ENCODE measurements at regions not wholly inside any gene's neighbourhood (a gene's known extent, or its start where the extent isn't known, plus 50 kb on each side); places are given as distances from the start of the nearest gene placed in this dataset.
A peak's percentile ranks its signal among the peaks of the same experiment; 100 is the strongest.

DNA sequence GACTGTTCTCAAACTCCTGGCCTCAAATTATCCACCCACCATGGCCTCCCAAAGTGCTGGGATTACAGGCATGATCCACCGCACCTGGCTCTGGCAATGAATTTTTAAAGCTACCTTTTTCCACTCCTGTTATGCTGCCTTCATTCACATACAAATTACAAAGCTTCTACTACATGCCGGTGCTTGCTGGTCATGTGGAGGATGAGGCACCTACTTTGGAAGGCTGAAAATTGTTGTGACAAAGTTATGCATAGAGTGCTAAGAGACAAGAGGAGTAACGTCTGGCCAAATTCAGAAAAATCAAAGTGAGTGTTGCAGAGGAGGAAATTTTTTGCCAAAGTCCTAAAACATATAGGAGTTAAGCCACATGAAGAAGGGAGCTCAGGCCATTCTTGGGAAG is 191.7 kb upstream of the PPFIA2 start:
- no peak for DNase-seq

DNA sequence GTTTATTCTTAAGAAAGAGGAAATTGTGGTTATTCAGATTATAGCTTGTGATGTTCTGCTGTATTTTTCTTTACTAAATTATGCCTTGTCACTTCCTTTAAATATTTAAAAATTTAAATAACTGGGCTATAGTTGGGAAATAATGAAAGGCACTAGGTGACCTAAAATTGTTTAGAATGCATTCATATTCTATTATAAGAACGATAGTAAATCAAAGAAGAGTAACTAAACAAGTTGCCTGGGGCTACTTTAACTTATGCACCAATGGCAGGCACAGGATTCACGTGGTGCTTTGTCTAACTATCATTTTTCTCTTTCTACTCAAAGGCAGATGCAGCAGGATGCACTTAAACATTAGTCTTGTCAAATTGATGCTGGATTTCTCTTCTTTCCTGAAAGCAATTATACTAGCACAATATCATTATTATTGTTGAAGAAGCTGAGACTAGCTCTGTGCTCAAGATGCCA is 190.7 kb upstream of the PPFIA2 start:
- peak; percentile 46 for DNase-seq

GRCh38 chr12:81949416-81949815 is 190.3 kb upstream of the PPFIA2 start:
- no peak for DNase-seq

GRCh38 chr12:81944886-81945285 is 185.7 kb upstream of the PPFIA2 start:
- DNase-seq, result peak; percentile 7

DNA sequence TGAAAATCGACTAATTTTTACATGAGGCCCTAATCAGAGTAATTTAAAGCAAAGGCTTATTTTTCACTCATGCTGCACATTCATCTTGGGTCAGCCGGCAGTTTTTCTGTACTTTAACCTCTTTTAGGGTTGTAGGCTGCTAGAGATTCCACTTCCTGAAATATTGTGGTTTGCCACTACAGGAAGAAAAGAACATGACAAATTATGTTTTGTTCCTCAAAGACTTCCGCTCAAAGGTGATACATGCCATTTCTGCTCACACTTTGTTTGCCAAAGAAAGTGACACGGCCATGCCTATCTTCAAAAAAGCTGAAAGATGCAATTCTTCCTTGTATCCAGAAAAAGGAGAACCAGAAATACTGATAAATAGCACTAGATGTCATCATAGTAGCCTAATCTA is 183.4 kb upstream of the PPFIA2 start:
- peak; percentile 50 for DNase-seq

DNA sequence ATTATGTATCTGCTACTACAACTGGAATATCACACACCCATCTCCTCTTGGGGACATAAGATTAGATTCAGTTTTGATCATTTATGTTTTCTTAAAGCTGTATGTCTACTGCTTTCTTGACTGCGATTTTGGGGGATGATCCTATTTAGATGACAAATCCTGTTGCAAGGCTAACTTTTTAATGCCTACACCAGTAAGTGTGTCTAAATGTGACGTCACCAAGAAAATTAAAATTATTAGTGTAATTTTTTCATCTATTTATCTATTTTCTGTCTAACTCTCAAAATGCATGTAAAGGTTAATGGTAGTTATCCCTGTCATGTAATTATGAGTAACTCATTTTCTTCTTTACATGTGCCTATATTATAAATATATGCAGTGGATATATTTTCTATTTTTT is 170.9 kb upstream of the PPFIA2 start:
- no peak for DNase-seq

- DNase-seq, result no peak
These were observed 137.6 kb upstream of the PPFIA2 start for GRCh38 chr12:81896771-81897170.

DNA sequence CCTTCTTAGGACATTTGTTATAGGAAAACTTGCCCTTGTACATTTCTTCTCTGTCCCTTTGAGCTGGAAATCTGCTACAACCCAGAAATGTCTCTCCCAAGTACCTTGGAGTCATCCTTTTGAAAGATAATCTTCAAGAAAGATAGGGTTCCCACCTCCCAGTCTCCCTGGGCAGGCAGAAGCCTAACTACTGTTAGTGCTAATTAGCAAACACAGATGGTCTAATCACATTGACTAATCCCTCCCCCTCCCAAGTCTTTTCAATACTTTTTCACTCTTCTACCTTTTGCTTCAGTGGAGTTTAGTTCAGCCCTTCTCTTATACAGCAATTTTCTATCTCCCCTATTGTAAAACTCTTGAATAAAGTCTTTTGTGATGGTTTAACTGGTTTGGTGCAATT is 129.8 kb upstream of the PPFIA2 start:
- no peak for DNase-seq

DNA sequence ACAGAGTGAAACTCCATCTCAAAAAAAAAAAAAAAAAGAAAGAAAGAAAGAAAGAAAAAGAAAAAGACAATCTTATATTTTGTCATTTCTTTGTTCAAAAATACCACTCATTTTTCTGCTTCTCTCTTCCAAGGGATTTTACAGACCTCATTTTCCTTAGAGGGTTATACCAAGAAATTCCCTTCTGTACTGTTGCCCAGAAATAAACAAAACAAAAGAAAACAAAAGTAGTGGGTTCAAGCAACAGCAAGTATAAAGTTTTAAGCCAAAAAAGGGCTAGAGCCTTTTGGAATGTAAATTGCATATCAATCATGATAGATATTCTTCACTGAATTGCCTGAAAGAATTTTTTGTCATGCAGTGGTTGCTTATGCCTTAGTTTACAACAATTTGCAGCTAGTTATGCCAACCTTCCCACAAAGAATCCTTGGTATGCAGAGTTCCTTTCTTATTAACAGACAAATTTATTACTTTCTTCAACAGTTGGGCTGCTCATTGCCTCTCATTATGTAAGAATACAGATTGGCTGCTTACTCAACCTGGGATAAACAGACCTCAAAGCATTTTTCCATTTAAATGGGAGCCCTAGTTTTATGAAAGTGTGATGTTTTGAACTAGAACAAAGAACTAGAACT is 129.1 kb upstream of the PPFIA2 start:
- DNase-seq, result no peak

DNA sequence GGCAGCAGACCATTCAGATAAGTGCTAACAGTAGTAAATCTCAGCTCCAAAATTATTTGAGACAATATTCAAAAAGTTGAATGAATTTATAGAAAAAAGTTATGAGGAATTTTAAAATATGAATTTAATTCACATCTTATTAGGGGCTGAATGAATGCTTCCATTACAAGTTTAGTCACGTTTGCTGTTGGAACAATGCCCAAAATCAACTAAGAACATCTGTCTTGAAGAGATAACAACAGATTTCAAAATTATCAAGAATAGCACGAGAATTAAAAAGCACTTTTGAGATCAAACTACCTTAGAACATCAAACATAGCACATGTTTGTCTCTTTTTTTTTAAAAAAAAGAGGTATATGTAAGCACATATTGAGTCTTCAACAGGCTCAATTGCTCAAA is 115.4 kb upstream of the PPFIA2 start:
- DNase-seq, result no peak

- DNase-seq, result no peak
These were observed 115.0 kb upstream of the PPFIA2 start for GRCh38 chr12:81874166-81874565.

DNA sequence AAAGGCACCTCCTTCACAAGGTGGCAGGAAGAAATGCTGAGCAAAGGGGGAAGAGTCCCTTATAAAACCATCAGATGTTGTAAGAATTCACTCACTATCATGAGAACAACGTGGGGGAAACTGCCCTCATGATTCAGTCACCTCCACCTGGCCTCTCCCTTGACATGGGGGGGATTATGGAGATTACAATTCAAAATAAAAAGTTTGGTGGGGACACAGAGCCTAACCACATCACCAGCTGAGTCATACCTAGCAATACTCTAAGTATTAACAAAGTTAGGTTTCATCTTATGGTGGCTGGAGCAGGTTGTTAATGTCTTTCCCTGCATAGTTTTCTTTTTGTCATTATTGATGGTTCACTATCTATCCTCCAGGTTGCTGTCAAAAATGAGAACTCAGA is 113.2 kb upstream of the PPFIA2 start:
- DNase-seq, result no peak

DNA sequence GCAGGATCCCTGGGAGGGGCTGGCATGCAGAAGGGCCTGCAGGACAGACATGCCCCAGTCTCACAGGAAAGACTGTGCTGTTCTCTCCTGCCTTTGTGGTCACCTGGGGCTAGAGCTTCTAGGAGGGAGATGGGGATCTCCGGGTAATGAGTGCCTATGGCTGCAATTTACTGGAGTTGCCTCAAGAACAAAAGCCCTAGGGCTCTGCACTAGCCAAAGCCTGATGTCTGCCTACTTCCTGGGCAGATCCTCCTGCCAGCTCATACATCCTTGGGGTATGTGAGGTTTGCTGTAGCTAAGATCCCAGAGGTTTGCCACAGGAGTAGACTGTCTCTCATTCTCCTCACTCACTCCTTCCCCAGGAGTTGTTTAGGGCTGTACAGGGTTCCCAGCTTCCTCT is 106.9 kb upstream of the PPFIA2 start:
- no peak for DNase-seq

DNA sequence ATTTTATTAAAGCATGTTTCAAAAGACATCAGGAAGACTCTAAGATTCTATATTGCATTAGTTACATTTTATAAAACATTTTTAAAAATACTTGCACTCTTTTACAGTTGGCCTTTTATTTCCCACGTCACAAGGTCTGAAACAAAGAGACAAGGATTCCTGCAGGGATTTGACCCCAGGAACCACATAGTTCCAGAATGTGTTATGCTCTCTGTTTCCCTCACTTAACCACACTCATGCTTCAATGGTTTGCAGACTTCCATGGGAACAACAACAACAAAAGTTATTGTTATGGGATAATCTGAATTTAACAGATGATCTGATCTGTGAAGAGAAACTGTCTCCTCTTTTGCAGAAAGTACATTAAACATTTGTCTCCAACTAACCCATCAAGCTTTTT is 104.3 kb upstream of the PPFIA2 start:
- DNase-seq, result no peak

DNA sequence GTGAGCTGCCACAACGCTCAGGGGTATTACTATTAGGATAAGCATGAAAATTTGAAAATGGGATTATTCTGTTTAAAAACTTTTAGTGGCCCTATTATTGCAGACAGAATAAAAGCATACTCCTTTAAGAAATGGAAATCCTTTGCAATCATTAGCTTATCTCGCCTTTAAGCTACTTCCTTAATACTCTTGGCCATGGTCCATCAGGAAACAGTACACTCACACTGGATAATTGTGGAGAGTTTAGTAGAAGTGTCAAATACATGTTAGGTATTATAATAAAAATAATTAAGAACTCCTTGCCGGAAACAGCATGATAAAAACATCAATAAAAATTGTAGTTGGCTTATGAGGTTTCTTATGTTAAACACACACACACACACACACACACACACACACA is 100.4 kb upstream of the PPFIA2 start:
- no peak for DNase-seq

DNA sequence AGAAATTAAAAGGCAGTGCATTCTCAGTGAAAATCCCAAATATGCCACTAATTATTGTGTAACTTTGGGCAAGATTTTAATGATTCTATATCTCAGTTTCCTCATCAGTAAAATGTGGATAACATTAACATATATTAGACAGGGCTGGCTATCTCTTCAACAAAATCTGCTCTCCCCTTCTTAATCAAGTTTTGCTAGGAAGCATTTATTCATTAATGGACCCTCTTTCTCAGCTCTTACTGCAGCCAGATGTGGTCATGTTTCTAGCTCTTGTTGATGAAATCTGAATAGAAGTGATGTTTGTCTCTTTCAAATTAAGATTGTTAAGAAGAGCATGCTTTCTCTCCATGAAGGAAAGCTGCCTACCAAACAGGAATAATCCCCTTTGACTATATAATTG is 84.4 kb upstream of the PPFIA2 start:
- DNase-seq, result no peak

DNA sequence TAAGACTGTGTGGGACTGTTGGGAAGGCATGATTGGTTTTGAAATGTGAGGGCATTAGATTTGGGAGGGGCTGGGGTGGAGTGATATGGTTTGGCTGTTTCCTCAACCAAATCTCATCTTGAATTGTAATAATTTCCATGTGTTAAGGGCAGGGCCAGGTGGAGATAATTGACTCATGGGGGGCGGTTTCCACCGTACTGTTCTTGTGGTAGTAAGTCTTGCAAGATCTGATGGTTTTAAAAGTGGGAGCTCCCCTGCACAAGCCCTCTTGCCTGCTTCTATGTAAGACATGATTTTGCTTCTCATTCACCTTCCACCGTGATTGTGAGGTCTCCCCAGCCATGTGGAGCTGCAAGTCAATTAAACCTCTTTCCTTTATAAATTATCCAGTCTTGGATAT is 76.6 kb upstream of the PPFIA2 start:
- no peak for DNase-seq

DNA sequence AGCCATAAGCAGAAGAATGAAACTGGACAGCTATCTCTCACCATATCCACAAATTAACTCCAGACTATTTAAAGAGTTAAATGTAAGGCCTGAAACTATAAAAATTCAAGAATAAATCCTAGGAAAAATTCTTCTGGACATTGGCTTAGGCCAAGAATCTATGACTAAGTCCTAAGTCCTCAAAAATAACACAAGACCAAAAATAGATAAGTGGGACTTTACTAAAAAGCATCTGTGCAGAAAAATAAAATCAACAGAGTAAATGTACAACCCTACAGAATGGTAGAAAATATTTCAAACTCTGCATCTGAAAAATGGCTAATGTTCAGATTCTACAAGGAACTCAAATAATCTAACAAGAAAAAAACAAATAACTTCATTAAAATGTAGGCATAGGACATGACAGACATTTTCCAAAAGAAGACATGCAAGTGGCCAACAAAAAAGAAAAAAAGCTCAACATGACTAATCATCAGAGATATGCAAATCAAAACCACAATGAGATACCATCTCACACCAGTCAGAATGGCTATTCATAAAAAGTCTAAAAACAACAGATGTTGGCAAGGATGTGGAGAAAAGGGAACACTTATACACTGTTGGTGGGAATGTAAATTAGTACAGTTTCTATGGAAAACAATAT is 61.0 kb upstream of the PPFIA2 start:
- DNase-seq, result no peak

DNA sequence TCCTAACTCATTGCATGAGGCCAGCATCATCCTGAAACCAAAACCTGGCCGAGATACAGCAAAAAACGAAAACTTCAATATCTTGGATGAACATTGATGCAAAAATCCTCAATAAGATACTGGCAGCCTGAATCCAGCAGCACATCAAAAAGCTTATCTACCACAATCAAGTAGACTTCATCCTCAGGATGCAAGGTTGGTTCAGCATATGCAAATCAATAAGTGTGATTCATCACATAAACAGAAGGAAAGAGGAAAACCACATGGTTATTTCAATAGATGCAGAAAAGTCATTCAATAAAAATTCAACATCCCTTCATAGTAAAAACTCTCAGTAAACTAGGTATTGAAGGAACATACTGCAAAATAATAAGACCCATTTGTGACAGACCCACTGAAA is 56.5 kb upstream of the PPFIA2 start:
- DNase-seq, result no peak

- DNase-seq, result no peak
These were observed 52.6 kb upstream of the PPFIA2 start for GRCh38 chr12:81811778-81812125.

DNA sequence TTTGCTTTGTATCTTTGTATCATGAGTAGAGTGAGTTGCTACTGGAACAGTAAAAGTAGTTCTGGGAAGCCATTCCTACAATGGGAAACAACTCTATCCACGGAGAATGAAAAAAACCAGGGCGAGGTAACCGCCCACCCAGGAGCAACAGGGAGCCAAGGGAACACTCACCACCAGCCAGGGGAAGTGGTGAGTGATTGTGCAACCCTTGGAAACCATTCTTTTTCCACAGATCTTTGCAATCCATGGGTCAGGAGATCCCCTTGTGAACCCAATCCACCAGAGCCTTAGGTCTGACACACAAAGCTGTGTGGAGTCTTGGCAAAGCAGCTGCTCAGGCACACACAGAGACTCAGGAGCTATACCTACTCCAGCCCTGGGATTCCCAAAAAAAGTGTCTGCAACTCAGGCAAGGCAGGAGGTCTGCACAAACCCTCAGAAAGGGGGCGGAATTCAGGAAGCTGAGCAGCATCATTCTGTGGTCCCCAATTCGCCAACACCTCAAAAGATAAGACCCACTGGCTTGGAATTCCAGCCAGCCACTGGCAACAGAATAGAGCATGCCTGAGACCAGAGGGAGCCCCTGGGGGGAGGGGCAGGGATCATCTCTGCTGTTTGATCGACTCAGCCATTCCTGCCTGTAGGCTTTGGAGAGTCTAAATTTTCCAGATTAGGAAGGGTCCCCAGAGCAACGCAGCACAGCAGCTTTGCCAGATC is 52.1 kb upstream of the PPFIA2 start:
- DNase-seq, result peak; percentile 51

DNA sequence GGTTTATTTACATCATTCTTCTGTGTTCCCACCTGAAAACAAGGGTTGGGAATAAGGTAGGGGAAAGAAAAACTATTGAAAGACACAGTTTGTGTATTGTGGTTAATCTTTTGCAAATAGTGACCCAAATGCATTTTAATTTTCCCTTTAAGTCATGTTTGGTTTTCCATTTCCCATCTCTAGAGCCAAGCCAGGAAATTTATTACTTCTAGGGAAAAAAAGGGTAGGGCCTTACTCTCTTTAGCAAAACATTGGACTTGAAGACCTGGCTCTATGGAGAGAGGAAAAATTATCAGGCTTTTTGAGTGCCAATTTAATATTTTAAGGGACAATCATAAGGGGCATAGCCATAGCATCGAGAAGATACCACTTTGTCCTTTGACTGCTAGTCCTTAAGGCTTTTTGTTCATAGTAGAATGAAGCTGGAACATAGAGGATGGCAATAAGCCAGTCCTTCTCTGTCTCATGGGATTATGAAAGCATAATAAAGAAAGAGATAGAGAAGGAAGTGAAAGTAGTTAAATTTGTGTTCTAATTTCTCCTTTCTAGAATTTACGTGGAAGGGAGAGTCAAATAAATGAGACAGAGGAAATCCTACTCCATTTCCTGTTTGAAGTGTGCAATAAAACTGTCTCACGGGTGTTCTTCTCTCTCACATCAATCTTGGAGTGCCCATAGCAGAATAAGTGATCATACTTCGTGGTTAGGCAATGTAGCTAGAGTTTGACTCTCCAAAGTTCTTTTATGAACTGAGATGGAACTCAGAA is 50.9 kb upstream of the PPFIA2 start:
- peak; percentile 74 for DNase-seq

DNA sequence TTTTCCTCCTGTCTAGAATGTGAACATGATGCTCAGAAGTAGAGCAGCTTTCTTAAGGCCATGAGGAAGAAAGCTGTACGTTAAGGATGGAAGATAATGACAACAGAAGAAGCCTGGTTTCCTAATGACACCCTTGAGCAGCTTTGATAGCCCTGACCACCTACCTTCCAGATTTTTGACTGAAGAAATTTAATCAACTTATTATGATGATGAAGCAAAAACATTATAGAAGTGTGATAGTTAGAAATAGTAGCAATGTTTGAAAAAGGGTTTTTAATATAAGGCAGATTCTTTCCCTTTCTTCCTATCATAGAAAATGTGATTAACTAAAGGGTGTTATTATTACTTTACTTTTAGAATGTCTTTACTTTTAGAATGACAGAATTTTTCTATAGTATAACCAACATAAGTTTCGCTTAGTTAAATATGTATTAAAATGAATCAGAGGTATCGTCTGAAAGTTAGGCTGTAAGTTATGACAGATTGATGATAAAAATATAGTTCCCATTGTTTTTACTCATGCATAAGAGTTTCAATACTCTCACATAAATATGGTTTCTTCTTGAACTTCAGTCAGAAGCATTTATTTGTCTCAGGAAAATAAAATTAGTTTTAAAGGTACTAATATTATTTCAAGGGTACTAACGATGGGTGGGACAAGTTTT is 50.1 kb upstream of the PPFIA2 start:
- no peak for DNase-seq
